Ovary (tissue), 3 donors: ENCODE measurements at regions not wholly inside any gene's neighbourhood (a gene's known extent, or its start where the extent isn't known, plus 50 kb on each side); places are given as distances from the start of the nearest gene placed in this dataset.

Experiments
- CTCF ChIP-seq, 3 donors: fragments of 450-650 bp in 2 of 3; fragments of 200-600 bp in 1 of 3; IDR thresholded peaks; one replicate each; pipeline versions ENCODE4 v1.5.1 to v1.8.0; 2016 to 2022; ENCODE audit warnings: antibody characterized with exemption in 3 of 3, mild to moderate bottlenecking in 1 of 3
- EP300 ChIP-seq: sonication (generic); formaldehyde crosslinking; IDR thresholded peaks from one replicate; pipeline ENCODE4 v1.6.1; 2017; ENCODE audit warnings: antibody characterized with exemption
- POLR2A ChIP-seq: fragments of 450-650 bp; IDR thresholded peaks from one replicate; pipeline ENCODE4 v1.6.1; 2017; ENCODE audit warnings: antibody characterized with exemption, mild to moderate bottlenecking, moderate library complexity
- donor health status: DM: no; HTN: no; CAD: no.

- TF ChIP-seq CTCF (IDR thresholded peaks at IDR 0.05) (no peak), EP300 (no peak), POLR2A (no peak)
These were observed 278.0 kb upstream of the SPRED2 start for GRCh38 chr2:65710356-65710755.
